SU-DHL-6 (cell line): ENCODE measurements at regions not wholly inside any gene's neighbourhood (a gene's known extent, or its start where the extent isn't known, plus 50 kb on each side); places are given as distances from the start of the nearest gene placed in this dataset.

ENCODE experiments used
- H2AFZ ChIP-seq: fragments of 200-600 bp; sonication (generic); 2 replicates; pipeline ENCODE4 v1.6.1; 2014; ENCODE audit warnings: low read depth, mild to moderate bottlenecking, moderate library complexity, mixed read lengths, antibody characterized with exemption, low read length; ENCODE audit not compliant: severe bottlenecking
- H3F3A ChIP-seq: fragments of 200-600 bp; shearing (Covaris generic); 2 replicates; pipeline ENCODE4 v1.6.0; 2016; ENCODE audit warnings: antibody characterized with exemption, mild to moderate bottlenecking; ENCODE audit not compliant: insufficient read depth
- H3K27ac ChIP-seq: fragments of 200-600 bp; sonication (generic); 2 replicates; pipeline ENCODE4 v1.5.1; 2016; ENCODE audit warnings: low read depth, mild to moderate bottlenecking, low read length, moderate library complexity, mixed read lengths
- H3K27me3 ChIP-seq: fragments of 200-600 bp; sonication (generic), shearing (Covaris generic); 2 replicates; pipeline ENCODE4 v1.6.0; 2014; ENCODE audit warnings: mild to moderate bottlenecking, low read length
- H3K36me3 ChIP-seq: fragments of 200-600 bp; sonication (generic); 2 replicates; pipeline ENCODE4 v1.6.1; 2014; ENCODE audit warnings: mild to moderate bottlenecking, low read length, mixed read lengths
- H3K4me2 ChIP-seq: fragments of 300-600, 200-600 bp; shearing (Covaris generic), sonication (generic); 2 replicates; pipeline ENCODE4 v1.6.0; 2014; ENCODE audit warnings: low read length, low read depth, mild to moderate bottlenecking; ENCODE audit not compliant: poor library complexity, severe bottlenecking
- H3K4me3 ChIP-seq: fragments of 200-600 bp; sonication (generic); 2 replicates; pipeline ENCODE4 v1.5.1; 2014; ENCODE audit warnings: antibody characterized with exemption, low read length, mild to moderate bottlenecking, mixed read lengths; ENCODE audit not compliant: insufficient read depth, poor library complexity, severe bottlenecking
- H3K79me2 ChIP-seq: fragments of 200-600 bp; sonication (generic); 2 replicates; pipeline ENCODE4 v1.6.1; 2014; ENCODE audit warnings: mild to moderate bottlenecking, low read length, moderate library complexity; ENCODE audit not compliant: insufficient read depth
- H3K9ac ChIP-seq: fragments of 200-600 bp; sonication (generic); 2 replicates; pipeline ENCODE4 v1.7.0; 2014; ENCODE audit warnings: mild to moderate bottlenecking, low read length
- H3K9me2 ChIP-seq: fragments of 200-600 bp; sonication (generic); replicated peaks from 2 replicates; pipeline ENCODE4 v1.6.1; 2014; ENCODE audit warnings: low read length; ENCODE audit not compliant: insufficient read depth
- H3K9me3 ChIP-seq: fragments of 200-600 bp; sonication (generic); 2 replicates; pipeline ENCODE4 v1.6.1; 2014; ENCODE audit warnings: low read length, mixed read lengths; ENCODE audit not compliant: insufficient read depth
- H4K20me1 ChIP-seq: fragments of 200-600 bp; sonication (generic); 2 replicates; pipeline ENCODE4 v1.6.1; 2014; ENCODE audit warnings: low read depth, mild to moderate bottlenecking, antibody characterized with exemption, low read length, moderate library complexity, mixed read lengths
- CTCF ChIP-seq: fragments of 200-600 bp; sonication (generic); IDR thresholded peaks from one replicate; pipeline ENCODE4 v1.5.1; 2017; ENCODE audit warnings: antibody characterized with exemption, mild to moderate bottlenecking, low read length, moderate library complexity; ENCODE audit not compliant: insufficient read depth, poor library complexity, severe bottlenecking
- EZH2phosphoT487 ChIP-seq: fragments of 200-600 bp; sonication (generic), shearing (Covaris generic); conservative IDR thresholded peaks from 2 replicates; pipeline ENCODE4 v1.6.1; 2018; ENCODE audit warnings: mild to moderate bottlenecking, antibody characterized with exemption, low read length, moderate library complexity, mixed read lengths

- H3K9me2 ChIP-seq = no peaks in the 10 kb centered on the region
- no peak overlapping the region for H3K27ac ChIP-seq
- H3K9ac ChIP-seq = no peak overlapping the region
- H2AFZ ChIP-seq = no peak overlapping the region
- no peaks in the 10 kb centered on the region for H3K9me3 ChIP-seq
- no peaks in the 10 kb centered on the region for H3K36me3 ChIP-seq
- no peak overlapping the region for H3K4me2 ChIP-seq
- H3K79me2 ChIP-seq = no peaks in the 10 kb centered on the region
- no peak overlapping the region for H3K4me3 ChIP-seq
- H3F3A ChIP-seq = no peaks in the 10 kb centered on the region
- TF ChIP-seq CTCF = no peak
- TF ChIP-seq EZH2phosphoT487 = no peak
- no peaks in the 10 kb centered on the region for H4K20me1 ChIP-seq
- H3K27me3 ChIP-seq = no peaks in the 10 kb centered on the region
Measured at GRCh38 chr12:13339091-13339490, 142.6 kb downstream of the EMP1 start.

- Histone ChIP-seq H3K27ac (no peak overlapping the region), H2AFZ (no peak overlapping the region), H3F3A (no peaks in the 10 kb centered on the region), H3K4me2 (no peak overlapping the region), H3K4me3 (no peak overlapping the region), H3K27me3 (no peaks in the 10 kb centered on the region), H4K20me1 (no peaks in the 10 kb centered on the region), H3K36me3 (no peaks in the 10 kb centered on the region), H3K9me2 (no peaks in the 10 kb centered on the region), H3K79me2 (no peaks in the 10 kb centered on the region), H3K9ac (no peak overlapping the region), H3K9me3 (no peaks in the 10 kb centered on the region)
- TF ChIP-seq EZH2phosphoT487 (no peak), CTCF (no peak)
Measured at GRCh38 chr12:13337791-13338190, 141.3 kb downstream of the EMP1 start.

- TF ChIP-seq CTCF (no peak), EZH2phosphoT487 (no peak)
- H4K20me1 ChIP-seq = no peaks in the 10 kb centered on the region
- no peaks in the 10 kb centered on the region for H3K79me2 ChIP-seq
- no peak overlapping the region for H3K4me2 ChIP-seq
- H3K9me3 ChIP-seq = no peaks in the 10 kb centered on the region
- H3K27me3 ChIP-seq = no peaks in the 10 kb centered on the region
- no peak overlapping the region for H3K27ac ChIP-seq
- H3K4me3 ChIP-seq = no peak overlapping the region
- no peaks in the 10 kb centered on the region for H3F3A ChIP-seq
- no peaks in the 10 kb centered on the region for H3K36me3 ChIP-seq
- no peaks in the 10 kb centered on the region for H3K9me2 ChIP-seq
- H3K9ac ChIP-seq = no peak overlapping the region
- H2AFZ ChIP-seq = no peak overlapping the region
Measured at GRCh38 chr12:13336216-13336615, 139.7 kb downstream of the EMP1 start.

GRCh38 chr12:13328535-13328934 is 132.0 kb downstream of the EMP1 start:
- no peak for TF ChIP-seq EZH2phosphoT487
- TF ChIP-seq CTCF = no peak
- no peaks in the 10 kb centered on the region for H3K36me3 ChIP-seq
- H3K4me2 ChIP-seq = no peak overlapping the region
- H2AFZ ChIP-seq = no peak overlapping the region
- no peaks in the 10 kb centered on the region for H4K20me1 ChIP-seq
- H3F3A ChIP-seq = no peaks in the 10 kb centered on the region
- no peaks in the 10 kb centered on the region for H3K9me2 ChIP-seq
- no peak overlapping the region for H3K4me3 ChIP-seq
- H3K27ac ChIP-seq = no peak overlapping the region
- H3K9ac ChIP-seq = no peak overlapping the region
- no peaks in the 10 kb centered on the region for H3K9me3 ChIP-seq
- H3K79me2 ChIP-seq = no peaks in the 10 kb centered on the region
- H3K27me3 ChIP-seq = no peaks in the 10 kb centered on the region
